AG08396 (cell line): ENCODE measurements at regions not wholly inside any gene's neighbourhood (a gene's known extent, or its start where the extent isn't known, plus 50 kb on each side); places are given as distances from the start of the nearest gene placed in this dataset.
A peak's percentile ranks its signal among the peaks of the same experiment; 100 is the strongest.
"Not testable (repeated sequence)": the region's sequence is repeated elsewhere in the genome, so short reads cannot be mapped to it uniquely, and the experiment has no call there.

Experiments used
- DNase-seq: peaks from one replicate; pipeline ENCODE4 v3.0.0; 2012; ENCODE audit warnings: low spot score, mixed read lengths

GRCh38 chr6:99802396-99803031 lies 191.5 kb downstream of the MCHR2 start:
- DNase-seq = no peak

- DNase-seq = no peak
These were observed 185.0 kb downstream of the MCHR2 start for GRCh38 chr6:99808992-99809391.

GRCh38 chr6:99810295-99810694 lies 183.7 kb downstream of the MCHR2 start:
- no peak for DNase-seq

- DNase-seq = no peak
These were observed 182.9 kb downstream of the MCHR2 start for GRCh38 chr6:99810942-99811620.

- no peak for DNase-seq
These were observed 182.4 kb downstream of the MCHR2 start for GRCh38 chr6:99811636-99812035.

- no peak for DNase-seq
These were observed 180.5 kb downstream of the MCHR2 start for GRCh38 chr6:99813565-99813964.

- no peak for DNase-seq
These were observed 179.6 kb downstream of the MCHR2 start for GRCh38 chr6:99814230-99814928.

GRCh38 chr6:99816795-99817194 lies 177.2 kb downstream of the MCHR2 start:
- DNase-seq = no peak

GRCh38 chr6:99818161-99818560 lies 175.9 kb downstream of the MCHR2 start:
- no peak for DNase-seq

GRCh38 chr6:99819853-99820252 lies 174.2 kb downstream of the MCHR2 start:
- no peak for DNase-seq

GRCh38 chr6:99821164-99821563 lies 172.9 kb downstream of the MCHR2 start:
- no peak for DNase-seq

GRCh38 chr6:99822741-99823512 lies 171.1 kb downstream of the MCHR2 start:
- DNase-seq = peak; percentile 78

- not testable (repeated sequence) for DNase-seq
These were observed 170.3 kb downstream of the MCHR2 start for GRCh38 chr6:99823513-99824235.

- DNase-seq = no peak
These were observed 161.0 kb downstream of the MCHR2 start for GRCh38 chr6:99833034-99833433.

- no peak for DNase-seq
These were observed 157.6 kb downstream of the MCHR2 start for GRCh38 chr6:99836471-99836870.

- DNase-seq = no peak
These were observed 155.4 kb downstream of the MCHR2 start for GRCh38 chr6:99838607-99839006.

- no peak for DNase-seq
These were observed 152.7 kb downstream of the MCHR2 start for GRCh38 chr6:99841297-99841696.

GRCh38 chr6:99846006-99846405 lies 148.0 kb downstream of the MCHR2 start:
- DNase-seq = no peak

- DNase-seq = no peak
These were observed 143.2 kb downstream of the MCHR2 start for GRCh38 chr6:99850841-99851240.

- no peak for DNase-seq
These were observed 142.0 kb downstream of the MCHR2 start for GRCh38 chr6:99852031-99852430.

- DNase-seq = no peak
These were observed 127.0 kb downstream of the MCHR2 start for GRCh38 chr6:99867026-99867425.
